NCI-H128 (cell line): ENCODE measurements at regions not wholly inside any gene's neighbourhood (a gene's known extent, or its start where the extent isn't known, plus 50 kb on each side); places are given as distances from the start of the nearest gene placed in this dataset.
"Not testable (repeated sequence)": the region's sequence is repeated elsewhere in the genome, so short reads cannot be mapped to it uniquely, and the experiment has no call there.

Experiments used
- DNase-seq: peaks from one replicate; lab custom pipeline; 2025; ENCODE audit not compliant: unreplicated experiment; lab: John Stamatoyannopoulos, UW

DNA sequence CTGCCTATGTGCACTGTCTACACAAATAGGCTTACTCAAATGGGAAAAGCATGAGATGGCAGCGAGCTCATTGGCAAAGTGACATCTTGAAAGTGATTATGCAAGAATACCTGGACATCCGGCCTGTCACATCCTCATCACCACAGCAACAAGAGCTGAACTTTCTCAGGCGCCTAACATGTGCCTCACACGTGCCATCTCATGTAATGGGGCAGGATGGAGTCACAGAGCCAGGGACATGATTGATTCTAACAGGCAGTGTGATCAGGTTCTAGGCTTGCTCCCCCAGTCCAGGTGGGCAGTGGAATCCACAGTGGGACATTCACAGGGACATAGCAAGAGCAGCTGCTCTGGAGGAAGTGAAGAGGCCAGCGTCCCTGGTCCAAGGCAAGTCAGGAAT, 192.3 kb upstream of the SSTR4 start:
- no peak for DNase-seq

DNA sequence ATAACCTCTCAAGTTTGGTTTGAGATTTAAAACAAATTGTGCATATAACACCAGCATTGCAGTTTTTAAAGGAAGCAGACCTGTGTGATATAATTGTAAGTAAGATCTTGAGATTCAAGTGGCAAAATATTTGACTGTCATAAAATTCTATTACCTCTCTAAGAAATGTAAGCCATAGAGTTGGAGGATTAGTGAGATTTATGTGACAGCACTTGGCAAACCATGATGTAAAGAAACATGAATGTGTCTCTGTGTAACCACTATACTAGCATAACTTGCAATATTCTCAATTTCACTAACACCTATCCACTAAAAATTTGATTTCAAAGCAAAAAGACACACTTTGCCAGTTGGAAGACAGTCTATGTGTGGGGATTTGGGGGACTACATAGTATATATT, 190.2 kb upstream of the SSTR4 start:
- DNase-seq = no peak

DNA sequence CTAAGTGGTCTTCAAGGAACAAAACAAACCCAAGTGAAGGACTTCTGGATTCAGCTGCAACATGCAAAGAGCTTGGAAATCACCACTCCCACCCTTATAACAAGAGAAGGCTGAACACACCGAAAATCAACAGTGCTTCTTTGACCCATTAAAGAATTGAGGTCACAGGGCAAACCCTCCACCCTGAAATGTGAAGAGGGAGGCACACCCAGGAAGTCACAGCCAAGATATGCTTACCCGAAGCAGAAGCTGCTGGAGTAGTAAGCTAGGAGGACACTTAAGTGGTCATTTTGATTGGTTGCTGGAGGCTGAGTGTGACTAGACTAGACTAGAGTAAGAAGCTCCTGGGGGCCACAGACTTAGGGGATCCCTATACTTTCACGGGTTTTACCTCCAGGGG, 188.2 kb upstream of the SSTR4 start:
- no peak for DNase-seq

DNA sequence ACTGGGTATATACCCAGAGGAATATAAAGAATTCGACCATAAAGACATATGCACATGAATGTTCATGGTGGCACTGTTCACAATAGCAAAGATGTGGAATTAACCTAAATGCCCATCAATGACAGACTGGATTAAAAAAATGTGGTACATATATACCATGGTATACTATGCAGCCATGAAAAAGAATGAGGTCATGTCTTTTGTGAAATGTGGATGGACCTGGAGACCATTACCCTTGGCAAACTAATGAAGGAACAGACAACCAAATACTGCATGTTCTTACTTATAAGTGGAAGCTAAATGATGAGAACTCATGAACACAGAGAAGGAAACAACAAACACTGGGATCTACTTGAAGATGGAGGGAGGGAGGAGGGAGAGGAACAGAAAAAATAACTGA, 186.7 kb upstream of the SSTR4 start:
- no peak for DNase-seq

DNA sequence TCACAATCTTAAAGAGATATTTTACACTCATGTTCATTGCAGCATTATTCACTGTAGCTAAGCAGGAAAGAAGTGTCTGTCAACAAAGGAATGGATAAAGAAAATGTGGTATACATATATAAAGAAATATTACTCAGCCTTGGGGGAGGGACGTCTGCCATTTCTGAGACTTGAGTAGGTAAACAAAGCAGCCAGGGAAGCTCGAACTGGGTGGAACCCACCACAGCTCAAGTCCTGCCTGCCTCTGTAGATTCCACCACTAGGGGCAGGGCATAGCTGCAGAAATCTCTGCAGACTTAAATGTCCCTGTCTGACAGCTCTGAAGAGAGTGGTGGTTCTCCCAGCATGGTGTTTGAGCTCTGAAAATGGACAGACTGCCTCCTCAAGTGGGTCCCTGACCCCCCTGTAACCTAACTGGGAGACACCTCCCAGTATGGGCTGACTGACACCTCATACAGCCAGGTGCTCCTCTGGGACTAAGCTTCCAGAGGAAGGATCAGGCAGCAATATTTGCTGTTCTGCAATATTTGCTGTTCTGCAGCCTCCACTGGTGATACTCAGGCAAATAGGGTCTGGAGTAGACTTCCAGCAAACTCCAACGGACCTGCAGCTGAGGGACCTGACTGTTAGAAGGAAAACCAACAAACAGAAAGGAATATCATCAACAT, 183.3 kb upstream of the SSTR4 start:
- not testable (repeated sequence) for DNase-seq

DNA sequence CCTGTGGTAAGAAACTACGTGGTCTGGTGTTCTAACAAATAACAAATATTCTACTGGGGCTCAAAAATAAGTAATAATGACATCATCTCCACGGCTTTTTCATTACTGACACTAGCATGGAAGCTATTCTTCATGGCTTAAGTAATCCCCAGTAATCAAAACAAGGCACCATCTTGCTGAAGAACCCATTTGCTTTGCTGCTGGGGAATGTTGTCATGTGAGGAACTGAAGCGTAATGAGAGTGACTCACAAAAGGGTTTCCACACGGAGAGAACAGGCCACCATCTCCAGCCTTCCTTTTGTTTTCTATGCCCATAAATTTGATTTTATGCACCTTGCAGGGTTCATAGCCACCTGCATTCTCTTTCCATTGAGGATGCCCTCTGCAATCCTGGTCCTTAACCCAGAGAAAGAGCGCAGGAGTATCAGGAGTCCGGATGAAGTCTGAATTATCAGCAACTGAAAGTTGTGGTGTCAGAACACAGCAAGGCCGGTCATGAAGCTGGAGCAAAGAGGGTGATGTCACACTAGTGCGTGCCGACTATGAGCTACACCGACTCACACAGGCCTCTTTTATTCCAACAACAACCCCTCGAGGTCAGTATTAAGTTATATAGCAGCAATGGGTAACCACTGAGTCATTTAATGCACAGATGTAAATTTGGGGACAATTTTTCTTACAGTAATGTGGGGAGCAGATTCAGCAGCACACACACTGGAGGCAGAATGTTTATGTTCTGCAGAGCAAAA, 173.7 kb upstream of the SSTR4 start:
- no peak for DNase-seq

DNA sequence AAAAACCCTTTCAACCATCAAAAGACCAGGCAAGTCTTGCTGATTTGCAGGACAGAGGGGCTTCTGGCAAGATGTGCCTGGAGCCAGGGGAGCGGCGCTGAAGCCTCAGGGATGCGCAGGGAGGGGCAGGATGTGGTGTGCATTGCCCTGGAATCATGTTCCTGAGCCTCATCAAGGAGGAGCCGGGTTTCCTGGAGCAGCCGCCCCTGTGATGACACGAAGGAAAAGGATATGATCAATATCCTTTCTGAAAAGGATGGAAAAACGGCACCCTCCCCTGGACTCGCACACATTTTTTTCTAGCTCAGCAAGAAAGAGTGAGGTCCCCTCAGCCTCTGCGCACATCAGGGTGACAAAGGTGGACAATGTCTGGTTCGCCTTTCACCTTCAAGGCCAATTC, 173.1 kb upstream of the SSTR4 start:
- no peak for DNase-seq

DNA sequence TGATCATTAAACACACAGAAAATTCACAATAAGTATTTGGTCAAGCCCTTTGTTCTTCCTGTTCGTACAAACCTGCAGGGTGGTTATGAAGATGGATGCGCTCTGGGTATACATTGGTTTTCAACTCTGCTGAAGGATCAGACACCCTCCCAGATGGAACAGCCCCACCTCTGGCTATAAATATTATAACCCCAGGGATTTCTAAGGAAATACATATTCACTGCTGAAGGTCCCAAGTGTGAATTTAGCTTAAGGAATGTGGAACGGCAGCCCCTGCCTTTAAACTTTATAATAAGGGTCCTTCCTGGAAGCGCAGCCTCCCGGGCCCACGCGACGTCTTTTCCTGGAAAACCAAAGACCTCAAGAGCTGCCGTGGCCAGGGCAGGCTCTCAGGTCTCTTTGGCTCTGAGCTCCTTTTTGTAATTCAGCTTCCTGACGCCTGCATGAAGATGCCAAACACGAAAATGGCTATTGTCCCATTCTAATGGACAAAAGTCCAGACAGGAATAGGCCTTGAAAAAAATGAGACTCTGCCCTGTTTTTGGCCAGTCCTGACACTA, 172.4 kb upstream of the SSTR4 start:
- DNase-seq = no peak

DNA sequence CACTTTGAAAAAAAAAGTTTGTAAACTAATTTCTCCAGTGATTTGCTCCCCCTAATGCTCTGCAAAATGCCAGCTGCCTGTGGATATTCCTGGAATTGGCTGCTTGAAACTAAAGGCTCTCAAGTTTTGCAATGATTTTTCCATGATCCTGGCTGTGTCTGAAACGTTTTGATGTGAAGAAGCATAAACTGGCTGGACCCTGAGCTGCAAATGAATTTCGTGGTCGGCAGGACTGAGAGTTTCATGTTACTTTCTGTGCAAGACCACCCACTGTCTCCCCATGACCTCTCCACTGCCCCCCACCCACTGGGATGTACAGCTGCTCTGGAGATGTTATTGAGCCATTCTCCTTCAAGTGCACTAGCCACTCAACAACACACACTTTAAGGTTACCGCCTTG, 171.3 kb upstream of the SSTR4 start:
- no peak for DNase-seq

DNA sequence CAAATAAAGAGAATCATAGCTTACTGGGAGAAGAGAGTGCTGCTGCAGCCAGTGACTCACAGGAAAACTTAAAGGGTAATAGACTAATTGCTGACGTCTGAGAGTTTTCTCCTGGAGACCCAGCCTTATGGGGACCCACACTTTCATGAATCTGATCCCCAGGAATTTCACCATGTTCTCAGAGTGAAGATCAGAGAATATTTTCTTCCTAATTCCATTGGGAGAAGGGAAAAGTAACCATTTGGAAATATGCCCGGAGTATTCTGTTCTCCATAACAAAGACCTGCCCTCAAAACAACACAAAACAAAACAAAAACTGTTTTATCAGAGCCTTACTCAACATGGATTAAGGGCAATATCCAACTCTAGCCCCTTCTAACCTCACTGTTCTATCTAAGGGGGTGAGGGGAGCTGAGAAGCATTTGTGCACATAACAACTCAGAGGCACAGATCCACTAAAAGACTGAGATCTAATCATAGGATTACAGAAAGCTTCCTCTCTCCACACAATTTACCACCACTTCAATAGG, 168.2 kb upstream of the SSTR4 start:
- DNase-seq = no peak

DNA sequence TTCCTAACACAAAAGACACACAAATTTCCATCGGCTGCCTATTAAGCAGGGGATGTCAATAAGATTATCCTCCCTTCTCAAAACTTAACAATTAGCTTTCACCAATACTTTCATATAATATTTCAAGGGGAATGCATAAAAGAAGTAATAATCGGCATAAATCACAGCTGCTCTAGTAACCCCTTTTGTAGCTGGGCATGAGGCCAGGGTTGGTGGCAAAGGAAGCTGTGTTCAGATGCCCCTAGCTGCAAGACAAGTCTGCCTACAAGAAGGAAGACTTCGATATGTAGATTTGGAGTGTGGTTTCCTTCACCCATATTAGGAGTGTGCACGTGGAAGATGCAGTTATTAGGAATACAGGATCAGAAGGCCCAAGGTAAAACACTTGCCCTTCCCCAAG, 156.9 kb upstream of the SSTR4 start:
- DNase-seq = no peak

DNA sequence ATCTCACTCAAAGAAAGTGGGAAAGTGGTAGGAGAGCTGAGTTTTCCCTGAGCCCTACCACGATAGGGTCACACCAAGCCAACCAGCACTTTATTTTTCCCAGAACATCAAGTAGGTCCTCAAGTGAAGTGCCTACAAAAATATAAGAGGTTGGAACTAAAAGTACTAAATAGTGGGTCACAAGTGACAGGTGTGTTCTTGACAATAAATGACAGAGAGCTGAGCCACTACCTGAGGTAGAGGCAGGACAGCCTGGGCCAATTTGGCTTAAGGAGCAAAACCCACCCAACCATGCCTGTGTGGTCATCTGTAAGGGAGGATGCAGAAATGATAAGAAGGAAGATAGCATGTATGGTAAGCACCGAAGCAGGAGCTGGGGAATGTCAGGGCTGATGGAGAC, 154.8 kb upstream of the SSTR4 start:
- DNase-seq = no peak

DNA sequence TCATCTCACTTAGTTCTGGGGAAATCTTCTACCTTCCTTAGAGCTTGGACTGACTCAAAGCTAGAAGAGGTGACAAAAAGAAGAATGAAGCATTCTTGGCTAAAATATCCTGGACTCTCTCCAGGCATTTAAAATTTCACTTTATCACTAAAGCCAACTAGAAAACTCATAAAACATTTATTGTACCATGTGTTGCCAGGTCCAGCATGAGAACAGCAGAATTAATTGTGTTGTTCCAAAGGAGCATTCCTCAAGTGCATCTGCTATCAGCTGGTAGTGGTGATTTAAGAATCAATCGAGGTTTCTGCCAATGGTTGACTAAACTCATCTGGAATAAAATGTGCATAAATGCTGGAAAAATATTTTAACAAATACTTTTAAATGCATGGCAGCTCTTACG, 147.3 kb upstream of the SSTR4 start:
- DNase-seq = no peak

DNA sequence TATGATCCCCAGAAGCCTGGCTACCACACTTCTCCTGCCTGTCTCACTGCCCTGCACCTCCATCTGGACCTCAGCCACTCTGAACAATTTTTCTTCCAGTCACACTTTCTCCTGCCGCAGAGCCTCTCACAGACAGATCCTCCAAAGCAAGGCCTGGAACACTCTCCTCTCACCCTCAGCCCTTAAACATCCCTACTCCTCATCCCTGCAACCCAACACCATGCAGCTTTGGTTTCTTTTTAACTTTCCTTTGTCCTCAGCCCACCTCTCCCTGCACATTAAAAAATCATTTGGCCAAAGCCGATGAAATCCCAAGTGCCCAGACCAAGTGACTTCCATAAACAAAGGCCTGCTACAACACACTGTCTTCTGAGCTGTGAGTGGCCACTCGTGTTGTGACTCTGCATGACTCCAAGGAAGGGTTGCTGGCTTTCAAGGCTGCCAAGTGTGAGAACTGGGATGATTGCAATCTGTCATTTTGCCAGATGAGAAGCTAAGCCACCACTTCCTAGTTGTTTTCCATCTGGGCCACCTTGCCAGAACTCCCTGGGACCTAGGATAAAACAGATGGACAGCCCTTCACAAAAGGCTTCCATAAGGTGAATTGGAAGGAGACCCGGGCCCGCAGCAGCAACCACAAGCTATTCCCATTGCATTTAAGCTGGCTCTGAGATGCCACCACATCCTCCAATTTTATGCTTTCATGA, 144.4 kb upstream of the SSTR4 start:
- no peak for DNase-seq

DNA sequence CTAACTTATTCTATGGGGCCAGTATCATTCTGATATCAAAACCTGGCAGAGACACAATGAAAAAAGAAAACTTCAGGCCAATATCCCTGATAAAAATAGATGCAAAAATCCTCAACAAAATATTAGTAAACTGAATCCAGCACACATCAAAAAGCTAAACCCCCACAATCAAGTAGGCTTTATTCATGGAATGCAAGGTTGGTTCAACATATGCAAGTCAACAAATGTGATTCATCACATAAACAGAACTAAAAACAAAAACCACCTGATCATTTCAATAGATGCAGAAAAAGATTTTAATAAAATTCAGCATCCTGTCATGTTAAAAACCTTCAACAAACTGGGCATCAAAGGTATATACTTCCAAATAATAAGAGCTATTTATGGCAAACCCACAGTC, 133.9 kb upstream of the SSTR4 start:
- no peak for DNase-seq

DNA sequence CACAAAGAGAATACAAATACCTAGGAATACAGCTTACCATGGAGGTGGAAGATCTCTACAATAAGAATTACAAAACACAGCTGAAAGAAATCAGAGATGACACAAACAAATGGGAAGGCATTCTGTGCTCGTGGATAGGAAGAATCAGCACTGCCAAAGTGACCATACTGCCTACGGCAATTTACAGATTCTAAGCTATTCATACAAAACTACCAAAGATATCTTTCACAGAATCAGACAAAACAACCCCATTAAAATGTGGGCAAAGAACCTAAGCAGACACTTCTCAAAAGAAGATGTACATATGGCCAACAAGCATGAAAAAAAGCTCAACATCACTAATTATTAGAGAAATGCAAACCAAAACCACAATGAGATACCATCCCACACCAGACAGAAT, 133.2 kb upstream of the SSTR4 start:
- no peak for DNase-seq

DNA sequence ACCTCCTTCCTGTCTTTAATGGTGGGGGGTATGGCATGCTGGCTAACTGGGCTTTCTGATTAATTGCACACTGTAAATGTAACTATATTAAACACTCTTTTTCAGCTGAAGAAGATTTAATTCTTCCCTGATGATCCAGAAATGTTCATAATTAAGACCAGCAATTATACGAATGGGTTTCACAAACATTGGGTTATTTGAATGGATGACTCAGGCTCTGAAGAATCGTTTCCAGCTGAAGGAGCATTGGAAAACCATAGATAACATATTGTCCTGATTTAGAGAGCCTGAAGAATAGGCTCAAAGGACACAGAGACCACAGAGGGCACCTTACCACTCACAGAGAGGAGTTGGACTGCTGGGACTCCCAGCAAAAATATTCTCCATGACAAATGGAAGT, 130.7 kb upstream of the SSTR4 start:
- DNase-seq = no peak

DNA sequence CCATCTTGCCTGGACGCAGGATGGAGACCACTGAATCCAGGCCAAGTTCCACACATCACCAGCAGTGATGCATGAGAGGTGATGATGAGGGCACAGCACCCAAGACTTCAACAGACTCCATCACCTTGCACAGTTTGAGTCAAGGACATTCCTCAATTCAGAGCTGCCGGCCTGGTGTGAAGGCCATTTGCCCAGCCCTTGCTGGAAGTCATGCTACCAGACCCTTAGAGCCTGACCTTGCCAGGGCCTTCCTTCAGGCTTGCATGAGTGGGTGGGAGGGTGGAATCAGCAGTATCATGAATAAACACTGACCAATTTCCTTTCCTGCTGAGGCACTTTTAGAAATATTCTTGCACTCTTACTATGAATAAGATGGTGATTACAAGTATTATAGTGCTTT, 130.2 kb upstream of the SSTR4 start:
- DNase-seq = no peak

DNA sequence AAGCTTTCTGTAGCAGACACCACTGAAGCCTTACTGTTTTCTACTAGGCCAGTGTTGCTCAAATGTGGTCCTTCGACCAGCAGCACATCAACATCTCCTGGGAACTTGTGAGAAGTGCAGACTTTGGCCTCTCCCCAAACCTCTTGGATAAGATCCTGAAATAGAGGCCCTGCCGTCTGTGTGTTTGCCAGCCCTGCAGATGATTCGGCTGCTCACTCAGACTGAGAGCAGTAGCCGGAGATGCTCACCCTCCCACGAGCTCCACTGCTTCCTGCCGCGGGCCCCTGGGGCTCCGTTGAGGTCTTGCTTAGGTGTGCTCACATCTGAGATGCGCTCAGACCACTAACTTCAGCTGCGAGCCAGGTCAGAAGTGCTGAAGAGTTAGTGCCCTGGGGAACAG, 129.5 kb upstream of the SSTR4 start:
- DNase-seq = no peak

DNA sequence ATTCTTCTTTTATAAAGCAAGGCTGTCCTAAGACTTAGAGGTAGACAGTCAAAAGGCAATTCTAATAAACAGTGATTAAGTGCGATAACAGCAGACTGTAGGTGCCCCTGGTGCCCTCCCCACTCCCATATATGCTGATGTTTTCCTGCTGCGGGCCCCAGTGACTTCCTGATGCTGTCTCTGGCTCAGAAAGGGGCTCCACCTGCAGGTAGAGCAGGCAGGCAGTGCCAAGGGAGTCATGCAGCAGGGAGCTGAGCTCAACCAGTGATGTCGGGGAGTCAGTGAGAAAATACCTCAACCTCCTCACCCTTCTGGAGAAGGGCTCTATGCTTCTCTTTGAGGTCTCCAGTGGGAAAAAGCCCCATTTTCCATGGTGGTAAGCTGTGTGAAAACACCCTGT, 126.7 kb upstream of the SSTR4 start:
- no peak for DNase-seq

DNA sequence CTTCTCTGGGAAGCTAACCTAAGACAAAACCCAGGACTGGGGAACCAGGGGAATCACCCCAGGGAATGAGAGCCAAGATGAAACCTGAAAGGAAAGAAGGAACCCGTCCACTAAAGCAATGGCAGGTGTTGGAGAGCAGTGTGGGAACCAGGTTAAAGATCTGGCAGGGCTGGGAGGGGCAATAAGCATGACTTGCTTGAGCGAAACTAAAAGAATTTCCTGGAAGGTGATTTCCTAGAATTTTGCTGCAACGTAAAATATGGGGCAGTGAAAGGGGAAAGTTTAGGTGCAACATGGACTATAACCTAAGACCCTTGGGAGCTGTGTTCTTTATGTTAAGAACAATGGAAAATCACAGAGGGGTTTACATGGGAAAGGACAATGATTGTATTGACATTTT, 126.2 kb upstream of the SSTR4 start:
- DNase-seq = no peak

DNA sequence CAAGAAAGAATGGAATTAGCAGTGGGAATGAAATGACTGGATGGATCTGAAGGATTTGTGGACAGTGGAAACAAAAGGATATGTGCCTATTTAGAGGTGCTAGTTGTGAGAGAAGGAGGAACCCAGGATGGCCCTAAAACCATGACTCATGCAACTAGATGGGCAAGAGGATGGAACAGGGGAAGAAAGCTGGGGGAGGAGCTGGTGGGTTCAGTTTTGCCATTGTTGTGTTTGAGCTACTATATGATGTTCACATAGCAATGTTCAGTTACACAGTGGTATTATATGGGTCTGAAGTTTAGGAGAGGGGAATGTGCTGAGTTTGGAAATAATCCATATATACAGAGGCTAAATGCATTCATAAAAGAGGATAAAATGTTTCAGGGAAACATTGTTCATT, 125.7 kb upstream of the SSTR4 start:
- no peak for DNase-seq
